Hepatocyte (in vitro differentiated cells): ENCODE measurements at regions not wholly inside any gene's neighbourhood (a gene's known extent, or its start where the extent isn't known, plus 50 kb on each side); places are given as distances from the start of the nearest gene placed in this dataset.

ENCODE experiments used
- DNase-seq: peaks from one replicate; pipeline ENCODE4 v3.0.0-alpha.2; 2016; ENCODE audit warnings: low spot score
- H2AFZ ChIP-seq: fragments of 200-600 bp; sonication (generic); 2 replicates; pipeline ENCODE4 v1.6.0; 2016; ENCODE audit warnings: antibody characterized with exemption, mild to moderate bottlenecking
- H3K27ac ChIP-seq: fragments of 200-600 bp; sonication (generic); 2 replicates; pipeline ENCODE4 v1.5.1; 2016; ENCODE audit warnings: mild to moderate bottlenecking
- H3K27me3 ChIP-seq: fragments of 200-600 bp; sonication (generic); 2 replicates; pipeline ENCODE4 v1.6.1; 2016
- H3K36me3 ChIP-seq: fragments of 200-600 bp; sonication (generic); replicated peaks from 2 replicates; pipeline ENCODE4 v1.5.1; 2016; ENCODE audit warnings: low read depth; ENCODE audit not compliant: insufficient read depth
- H3K4me1 ChIP-seq: fragments of 200-600 bp; sonication (generic); 2 replicates; pipeline ENCODE4 v1.5.1; 2016; ENCODE audit warnings: mild to moderate bottlenecking, moderate library complexity; ENCODE audit not compliant: insufficient read depth
- H3K4me2 ChIP-seq: fragments of 200-600 bp; sonication (generic); 2 replicates; pipeline ENCODE4 v1.6.0; 2016
- H3K4me3 ChIP-seq: fragments of 200-600 bp; sonication (generic); 2 replicates; pipeline ENCODE4 v1.5.1; 2016; ENCODE audit warnings: mild to moderate bottlenecking
- H3K79me2 ChIP-seq: fragments of 200-600 bp; sonication (generic); 2 replicates; pipeline ENCODE4 v1.6.0; 2017; ENCODE audit warnings: mild to moderate bottlenecking
- H3K9me2 ChIP-seq: fragments of 200-600 bp; sonication (generic); replicated peaks from 2 replicates; pipeline ENCODE4 v1.6.0; 2017; ENCODE audit warnings: mild to moderate bottlenecking; ENCODE audit not compliant: insufficient read depth
- H3K9me3 ChIP-seq: fragments of 200-600 bp; sonication (generic); 2 replicates; pipeline ENCODE4 v1.5.1; 2016; ENCODE audit warnings: low read depth, mild to moderate bottlenecking
- H4K20me1 ChIP-seq: fragments of 200-600 bp; sonication (generic); 2 replicates; pipeline ENCODE4 v1.6.0; 2016; ENCODE audit warnings: mild to moderate bottlenecking; ENCODE audit not compliant: insufficient read depth, poor library complexity, severe bottlenecking
- CTCF ChIP-seq: fragments of 200-600 bp; sonication (generic); IDR thresholded peaks from 2 replicates; pipeline ENCODE4 v1.5.1; 2016; ENCODE audit warnings: antibody characterized with exemption, mild to moderate bottlenecking; ENCODE audit not compliant: poor library complexity
- EZH2 ChIP-seq: fragments of 200-600 bp; sonication (generic); IDR thresholded peaks from 2 replicates; pipeline ENCODE4 v1.6.1; 2016; ENCODE audit warnings: antibody characterized with exemption, mild to moderate bottlenecking, borderline replicate concordance
- EZH2phosphoT487 ChIP-seq: fragments of 200-600 bp; sonication (generic); IDR thresholded peaks from one replicate; pipeline ENCODE4 v1.6.1; 2018; ENCODE audit warnings: antibody characterized with exemption, mild to moderate bottlenecking, low read depth, moderate library complexity; ENCODE audit not compliant: unreplicated experiment, severe bottlenecking
- WGBS: methylation state at CpG from one replicate; pipeline ENCODE4 v1.1.6; 2016; ENCODE audit warnings: low lambda C conversion rate; ENCODE audit errors: missing lambda C conversion rate; 5-methylcytosine and 5-hydroxymethylcytosine counted together

- no peak overlapping the region for H3K27ac ChIP-seq
- 81% methylated on average over 17 of the region's 17 CpGs for WGBS
These were observed 117.6 kb upstream of the SMIM23 start for GRCh38 chr5:171668097-171668412.

GRCh38 chr5:171669571-171669970, 116.0 kb upstream of the SMIM23 start:
- Histone ChIP-seq H3K27me3 (peaks cover 6% of the 10 kb centered on the region), H3K36me3 (no peaks in the 10 kb centered on the region), H3K9me2 (no peaks in the 10 kb centered on the region), H2AFZ (no peak overlapping the region), H3K27ac (no peak overlapping the region), H3K9me3 (no peaks in the 10 kb centered on the region), H3K4me1 (peaks cover 3% of the 10 kb centered on the region), H4K20me1 (no peaks in the 10 kb centered on the region), H3K4me2 (no peak overlapping the region), H3K79me2 (no peaks in the 10 kb centered on the region), H3K4me3 (no peak overlapping the region)
- no peak for DNase-seq
- no peak for TF ChIP-seq EZH2phosphoT487
- no peak for TF ChIP-seq EZH2
- TF ChIP-seq CTCF = no peak

More at GRCh38 chr5:171668097-171668412, 117.6 kb upstream of the SMIM23 start:
- no peak for DNase-seq
- H3K4me1 ChIP-seq = peaks cover 3% of the 10 kb centered on the region
- H3K4me2 ChIP-seq = peak overlapping the region; percentile 9
- H3K27me3 ChIP-seq = peaks cover 6% of the 10 kb centered on the region
- no peaks in the 10 kb centered on the region for H3K9me2 ChIP-seq
- no peak for TF ChIP-seq EZH2phosphoT487
- no peak for TF ChIP-seq EZH2
- TF ChIP-seq CTCF = no peak
- H3K79me2 ChIP-seq = no peaks in the 10 kb centered on the region
- H2AFZ ChIP-seq = no peak overlapping the region
- H3K4me3 ChIP-seq = no peak overlapping the region
- H4K20me1 ChIP-seq = no peaks in the 10 kb centered on the region
- no peaks in the 10 kb centered on the region for H3K36me3 ChIP-seq
- H3K9me3 ChIP-seq = no peaks in the 10 kb centered on the region

- H3K36me3 ChIP-seq = no peaks in the 10 kb centered on the region
- no peak overlapping the region for H3K4me3 ChIP-seq
- no peaks in the 10 kb centered on the region for H3K9me2 ChIP-seq
- H3K4me1 ChIP-seq = peaks cover under 1% of the 10 kb centered on the region
- H4K20me1 ChIP-seq = no peaks in the 10 kb centered on the region
- H3K27ac ChIP-seq = no peak overlapping the region
- TF ChIP-seq EZH2 (no peak), CTCF (no peak), EZH2phosphoT487 (no peak)
- peaks cover 11% of the 10 kb centered on the region for H3K27me3 ChIP-seq
- H3K9me3 ChIP-seq = no peaks in the 10 kb centered on the region
- H2AFZ ChIP-seq = no peak overlapping the region
- WGBS = 92% methylated on average over 6 of the region's 6 CpGs
- H3K79me2 ChIP-seq = no peaks in the 10 kb centered on the region
- DNase-seq = no peak
- no peak overlapping the region for H3K4me2 ChIP-seq
These were observed 113.1 kb upstream of the SMIM23 start for GRCh38 chr5:171672556-171672955.

- no peak overlapping the region for H3K27ac ChIP-seq
- H2AFZ ChIP-seq = no peak overlapping the region
- no peaks in the 10 kb centered on the region for H3K9me2 ChIP-seq
- no peaks in the 10 kb centered on the region for H3K4me1 ChIP-seq
- WGBS = 75% methylated on average over 1 of the region's 1 CpG
- no peaks in the 10 kb centered on the region for H3K9me3 ChIP-seq
- no peaks in the 10 kb centered on the region for H3K79me2 ChIP-seq
- no peak for DNase-seq
- H3K4me2 ChIP-seq = no peak overlapping the region
- H3K27me3 ChIP-seq = peaks cover 11% of the 10 kb centered on the region
- TF ChIP-seq EZH2phosphoT487 = no peak
- TF ChIP-seq EZH2 = no peak
- TF ChIP-seq CTCF = no peak
- H4K20me1 ChIP-seq = no peaks in the 10 kb centered on the region
- no peak overlapping the region for H3K4me3 ChIP-seq
- H3K36me3 ChIP-seq = no peaks in the 10 kb centered on the region
These were observed 112.3 kb upstream of the SMIM23 start for GRCh38 chr5:171673328-171673727.
